ENCODE measurements at regions not wholly inside any gene's neighbourhood (a gene's known extent, or its start where the extent isn't known, plus 50 kb on each side); places are given as distances from the start of the nearest gene placed in this dataset.

DNA sequence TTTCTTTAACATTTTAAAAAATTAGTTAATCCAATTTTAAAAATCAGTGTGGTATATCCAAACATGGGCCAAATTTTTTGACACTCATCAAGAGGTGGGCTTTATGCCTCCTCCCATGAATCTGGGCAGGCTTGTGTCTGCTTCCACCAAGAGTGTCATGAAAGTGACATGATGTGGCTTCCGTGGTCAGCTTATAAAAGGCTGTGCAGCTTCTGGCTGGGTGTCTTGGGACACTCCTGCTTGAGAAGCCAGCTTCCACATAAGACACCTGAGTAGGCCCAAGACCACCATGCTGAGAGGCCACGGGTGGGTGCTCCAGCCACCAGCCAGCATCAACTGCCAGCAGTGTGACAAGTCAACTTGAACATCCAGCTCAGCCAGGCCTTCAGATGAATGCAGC is 74.3 kb upstream of the RUNX3 start:
- TF ChIP-seq, protein P1, sequence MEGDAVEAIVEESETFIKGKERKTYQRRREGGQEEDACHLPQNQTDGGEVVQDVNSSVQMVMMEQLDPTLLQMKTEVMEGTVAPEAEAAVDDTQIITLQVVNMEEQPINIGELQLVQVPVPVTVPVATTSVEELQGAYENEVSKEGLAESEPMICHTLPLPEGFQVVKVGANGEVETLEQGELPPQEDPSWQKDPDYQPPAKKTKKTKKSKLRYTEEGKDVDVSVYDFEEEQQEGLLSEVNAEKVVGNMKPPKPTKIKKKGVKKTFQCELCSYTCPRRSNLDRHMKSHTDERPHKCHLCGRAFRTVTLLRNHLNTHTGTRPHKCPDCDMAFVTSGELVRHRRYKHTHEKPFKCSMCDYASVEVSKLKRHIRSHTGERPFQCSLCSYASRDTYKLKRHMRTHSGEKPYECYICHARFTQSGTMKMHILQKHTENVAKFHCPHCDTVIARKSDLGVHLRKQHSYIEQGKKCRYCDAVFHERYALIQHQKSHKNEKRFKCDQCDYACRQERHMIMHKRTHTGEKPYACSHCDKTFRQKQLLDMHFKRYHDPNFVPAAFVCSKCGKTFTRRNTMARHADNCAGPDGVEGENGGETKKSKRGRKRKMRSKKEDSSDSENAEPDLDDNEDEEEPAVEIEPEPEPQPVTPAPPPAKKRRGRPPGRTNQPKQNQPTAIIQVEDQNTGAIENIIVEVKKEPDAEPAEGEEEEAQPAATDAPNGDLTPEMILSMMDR (IDR thresholded peaks at IDR 0.05; ENCODE audit: low read length) = no peak
- no peak for TF ChIP-seq EZH2phosphoT487 (IDR thresholded peaks at IDR 0.05; ENCODE audit: low read length)

Measured in MM.1S (cell line).